ENCODE measurements at regions not wholly inside any gene's neighbourhood (a gene's known extent, or its start where the extent isn't known, plus 50 kb on each side); places are given as distances from the start of the nearest gene placed in this dataset.

DNA sequence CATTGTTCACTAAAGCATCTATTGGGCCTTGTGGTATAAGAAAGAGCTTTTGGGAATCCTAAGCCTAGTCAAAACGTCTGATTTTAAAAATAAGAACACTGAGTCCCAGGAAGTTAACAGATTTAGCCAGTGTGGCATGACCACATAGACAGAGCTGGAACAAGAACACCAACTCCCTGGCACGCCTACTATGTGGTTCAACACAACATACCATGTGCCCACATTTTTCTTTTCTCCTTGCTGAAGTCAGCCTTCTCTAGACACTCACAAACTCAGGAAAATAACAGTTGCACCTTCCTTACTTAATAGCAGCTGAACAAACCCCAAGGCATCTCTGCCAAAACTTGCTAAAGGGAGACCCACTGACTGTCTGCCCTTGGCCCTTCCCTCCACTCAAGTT is 124.8 kb downstream of the C1D start:
- Mint-ChIP-seq H3K27ac (peak overlapping the region in 1 of 7 donors; percentile 69), H3K36me3 (no peaks in the 10 kb centered on the region), H3K27me3 (ENCODE audit: low read depth in 3 of 3) (peaks cover 0 to 3% (median 2%) of the 10 kb centered on the region in 3 donors), H3K9me3 (peaks cover 3 to 13% (median 6%) of the 10 kb centered on the region in 7 donors), H3K4me1 (no peaks in the 10 kb centered on the region), H3K4me3 (no peak overlapping the region)
- Histone ChIP-seq H4K20me1 (ENCODE audit: insufficient read depth, low read length) (no peaks in the 10 kb centered on the region), H3K79me2 (ENCODE audit: insufficient read depth, low read length) (no peaks in the 10 kb centered on the region), H3K36me3 (replicated peaks in 1 of 2; ENCODE audit: control insufficient read depth in 1 of 2, insufficient read depth in 2 of 2, low read length in 2 of 2) (no peaks in the 10 kb centered on the region), H3K27ac (ENCODE audit: low read depth in 1 of 2, low read length in 2 of 2) (no peak overlapping the region), H3K4me2 (replicated peaks; ENCODE audit: extremely low read depth, low read length, poor library complexity, severe bottlenecking) (no peak overlapping the region), H3K9me3 (replicated peaks in 1 of 2; ENCODE audit: control insufficient read depth in 1 of 2, insufficient read depth in 1 of 2, low read length in 2 of 2) (no peaks in the 10 kb centered on the region), H3K27me3 (ENCODE audit: control insufficient read depth in 2 of 2, insufficient read depth in 2 of 2, low read length in 2 of 2) (no peaks in the 10 kb centered on the region), H3K9ac (ENCODE audit: insufficient read depth, low read length, poor library complexity, severe bottlenecking) (no peak overlapping the region), H3K4me1 (ENCODE audit: control insufficient read depth in 1 of 2, insufficient read depth in 2 of 2, low read length in 2 of 2) (no peaks in the 10 kb centered on the region), H2AFZ (ENCODE audit: insufficient read depth, low read depth, low read length, poor library complexity, severe bottlenecking) (no peak overlapping the region), H3K4me3 (replicated peaks in 1 of 3; ENCODE audit: low read depth in 2 of 3, low read length in 3 of 3) (no peak overlapping the region)
- TF ChIP-seq, protein P1, sequence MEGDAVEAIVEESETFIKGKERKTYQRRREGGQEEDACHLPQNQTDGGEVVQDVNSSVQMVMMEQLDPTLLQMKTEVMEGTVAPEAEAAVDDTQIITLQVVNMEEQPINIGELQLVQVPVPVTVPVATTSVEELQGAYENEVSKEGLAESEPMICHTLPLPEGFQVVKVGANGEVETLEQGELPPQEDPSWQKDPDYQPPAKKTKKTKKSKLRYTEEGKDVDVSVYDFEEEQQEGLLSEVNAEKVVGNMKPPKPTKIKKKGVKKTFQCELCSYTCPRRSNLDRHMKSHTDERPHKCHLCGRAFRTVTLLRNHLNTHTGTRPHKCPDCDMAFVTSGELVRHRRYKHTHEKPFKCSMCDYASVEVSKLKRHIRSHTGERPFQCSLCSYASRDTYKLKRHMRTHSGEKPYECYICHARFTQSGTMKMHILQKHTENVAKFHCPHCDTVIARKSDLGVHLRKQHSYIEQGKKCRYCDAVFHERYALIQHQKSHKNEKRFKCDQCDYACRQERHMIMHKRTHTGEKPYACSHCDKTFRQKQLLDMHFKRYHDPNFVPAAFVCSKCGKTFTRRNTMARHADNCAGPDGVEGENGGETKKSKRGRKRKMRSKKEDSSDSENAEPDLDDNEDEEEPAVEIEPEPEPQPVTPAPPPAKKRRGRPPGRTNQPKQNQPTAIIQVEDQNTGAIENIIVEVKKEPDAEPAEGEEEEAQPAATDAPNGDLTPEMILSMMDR (IDR thresholded peaks at IDR 0.05) = no peak
- 100% methylated on average over 1 of the region's 2 CpGs for WGBS (ENCODE audit: insufficient coverage)
- intact Hi-C loops (cut with micrococcal nuclease) = no loop called here
- no peak for DNase-seq

DNA sequence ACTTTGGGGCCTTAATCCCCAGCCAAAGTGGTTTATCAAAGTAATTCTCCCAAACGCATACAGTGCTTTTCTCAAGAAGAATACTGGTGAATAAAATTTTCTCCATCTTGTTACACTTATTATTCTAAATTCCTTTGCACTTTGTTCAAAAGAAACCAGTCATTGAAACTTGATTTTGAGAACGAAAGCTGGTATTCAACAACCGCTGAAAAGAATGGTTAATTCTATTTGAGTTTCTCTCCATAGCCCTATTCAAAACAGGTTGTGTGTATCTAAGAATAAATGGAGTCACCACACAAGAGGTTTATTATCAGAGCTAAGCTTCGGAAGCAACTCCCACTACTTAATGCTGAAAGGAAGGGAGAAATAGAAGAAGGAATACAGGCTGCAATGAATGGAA is 117.7 kb downstream of the C1D start:
- intact Hi-C loops (cut with micrococcal nuclease) = no loop called here
- no peak overlapping the region for H3K4me3 Mint-ChIP-seq

More for the DNA sequence above, 117.7 kb downstream of the C1D start:
- TF ChIP-seq, protein P1 (IDR thresholded peaks at IDR 0.05) = no peak
- H3K9ac ChIP-seq (ENCODE audit: insufficient read depth, low read length, poor library complexity, severe bottlenecking) = no peak overlapping the region
- DNase-seq = no peak
- H3K27me3 ChIP-seq (ENCODE audit: control insufficient read depth in 2 of 2, insufficient read depth in 2 of 2, low read length in 2 of 2) = no peaks in the 10 kb centered on the region
- WGBS (ENCODE audit: insufficient coverage) = no CpG with 5 or more reads among the region's 4 CpGs
- no peaks in the 10 kb centered on the region for H3K36me3 ChIP-seq (replicated peaks in 1 of 2; ENCODE audit: control insufficient read depth in 1 of 2, insufficient read depth in 2 of 2, low read length in 2 of 2)
- Mint-ChIP-seq H3K9me3 (peaks cover 4 to 7% (median 6%) of the 10 kb centered on the region in 7 donors), H3K27me3 (ENCODE audit: low read depth in 3 of 3) (peaks cover 1 to 9% (median 3%) of the 10 kb centered on the region in 3 donors), H3K36me3 (no peaks in the 10 kb centered on the region), H3K4me1 (no peaks in the 10 kb centered on the region), H3K27ac (no peak overlapping the region)
- no peaks in the 10 kb centered on the region for H3K4me1 ChIP-seq (ENCODE audit: control insufficient read depth in 1 of 2, insufficient read depth in 2 of 2, low read length in 2 of 2)
- no peaks in the 10 kb centered on the region for H3K9me3 ChIP-seq (replicated peaks in 1 of 2; ENCODE audit: control insufficient read depth in 1 of 2, insufficient read depth in 1 of 2, low read length in 2 of 2)
- H3K4me3 ChIP-seq (replicated peaks in 1 of 3; ENCODE audit: low read depth in 2 of 3, low read length in 3 of 3) = no peak overlapping the region
- H3K4me2 ChIP-seq (replicated peaks; ENCODE audit: extremely low read depth, low read length, poor library complexity, severe bottlenecking) = no peak overlapping the region
- no peak overlapping the region for H2AFZ ChIP-seq (ENCODE audit: insufficient read depth, low read depth, low read length, poor library complexity, severe bottlenecking)
- H4K20me1 ChIP-seq (ENCODE audit: insufficient read depth, low read length) = no peaks in the 10 kb centered on the region
- H3K79me2 ChIP-seq (ENCODE audit: insufficient read depth, low read length) = no peaks in the 10 kb centered on the region
- no peak overlapping the region for H3K27ac ChIP-seq (ENCODE audit: low read depth in 1 of 2, low read length in 2 of 2)
